Choroid plexus epithelial cell (primary cell): ENCODE measurements at regions not wholly inside any gene's neighbourhood (a gene's known extent, or its start where the extent isn't known, plus 50 kb on each side); places are given as distances from the start of the nearest gene placed in this dataset.

Experiments used
- DNase-seq: peaks from one replicate; pipeline ENCODE4 v3.0.0-alpha.2; 2010; ENCODE audit warnings: low read depth
- H3K4me3 ChIP-seq: 2 replicates; pipeline ENCODE4 v1.5.1; 2011; ENCODE audit warnings: low read depth, mild to moderate bottlenecking, control low read depth, low read length, moderate library complexity
- TF ChIP-seq, protein P1 (sequence below): conservative IDR thresholded peaks from 2 replicates; pipeline ENCODE4 v1.5.1; 2011; ENCODE audit warnings: low read depth, mild to moderate bottlenecking, control low read depth, inconsistent platforms, low read length, moderate library complexity

DNA sequence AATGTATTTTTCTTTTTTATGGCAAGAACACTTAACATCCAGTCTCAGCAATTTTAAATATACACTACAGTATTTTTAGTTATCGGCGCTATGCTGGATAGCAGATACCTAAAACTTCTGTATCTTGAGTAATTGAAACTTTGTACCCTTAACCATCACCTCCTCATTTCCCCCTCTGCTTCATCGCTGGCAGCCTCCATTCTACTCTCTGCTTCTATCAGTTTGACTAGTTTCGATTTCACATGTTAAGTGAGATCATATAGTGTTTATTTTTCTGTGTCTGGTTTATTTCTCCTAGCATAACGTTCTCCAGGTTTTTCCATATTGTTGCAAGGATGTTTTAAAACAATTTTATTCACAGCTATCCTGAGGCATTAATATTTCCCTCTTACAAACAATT is 340.8 kb upstream of the SLC10A2 start:
- TF ChIP-seq, protein P1, sequence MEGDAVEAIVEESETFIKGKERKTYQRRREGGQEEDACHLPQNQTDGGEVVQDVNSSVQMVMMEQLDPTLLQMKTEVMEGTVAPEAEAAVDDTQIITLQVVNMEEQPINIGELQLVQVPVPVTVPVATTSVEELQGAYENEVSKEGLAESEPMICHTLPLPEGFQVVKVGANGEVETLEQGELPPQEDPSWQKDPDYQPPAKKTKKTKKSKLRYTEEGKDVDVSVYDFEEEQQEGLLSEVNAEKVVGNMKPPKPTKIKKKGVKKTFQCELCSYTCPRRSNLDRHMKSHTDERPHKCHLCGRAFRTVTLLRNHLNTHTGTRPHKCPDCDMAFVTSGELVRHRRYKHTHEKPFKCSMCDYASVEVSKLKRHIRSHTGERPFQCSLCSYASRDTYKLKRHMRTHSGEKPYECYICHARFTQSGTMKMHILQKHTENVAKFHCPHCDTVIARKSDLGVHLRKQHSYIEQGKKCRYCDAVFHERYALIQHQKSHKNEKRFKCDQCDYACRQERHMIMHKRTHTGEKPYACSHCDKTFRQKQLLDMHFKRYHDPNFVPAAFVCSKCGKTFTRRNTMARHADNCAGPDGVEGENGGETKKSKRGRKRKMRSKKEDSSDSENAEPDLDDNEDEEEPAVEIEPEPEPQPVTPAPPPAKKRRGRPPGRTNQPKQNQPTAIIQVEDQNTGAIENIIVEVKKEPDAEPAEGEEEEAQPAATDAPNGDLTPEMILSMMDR: no peak
- H3K4me3 ChIP-seq: no peak overlapping the region
- peak; percentile 7 for DNase-seq

DNA sequence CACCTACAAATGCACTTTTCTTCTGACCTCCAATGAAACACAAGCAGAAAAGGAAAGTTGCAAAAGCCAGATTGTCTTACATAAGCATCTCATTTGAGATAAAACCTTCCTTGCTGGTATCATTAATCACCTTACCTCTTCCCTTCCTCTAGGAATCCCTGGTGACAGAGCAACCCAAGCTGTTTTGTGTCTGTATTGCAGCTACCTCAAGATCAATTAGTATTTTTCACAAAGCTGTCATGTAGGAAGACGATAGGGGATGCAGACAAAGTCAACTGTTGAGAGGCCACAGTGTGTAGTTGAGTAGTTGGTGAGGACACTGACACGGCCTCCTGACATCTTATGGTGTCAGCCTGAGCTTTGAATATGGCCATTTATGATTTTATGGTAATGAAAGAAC is 339.1 kb upstream of the SLC10A2 start:
- TF ChIP-seq, protein P1: no peak
- no peak overlapping the region for H3K4me3 ChIP-seq
- no peak for DNase-seq

DNA sequence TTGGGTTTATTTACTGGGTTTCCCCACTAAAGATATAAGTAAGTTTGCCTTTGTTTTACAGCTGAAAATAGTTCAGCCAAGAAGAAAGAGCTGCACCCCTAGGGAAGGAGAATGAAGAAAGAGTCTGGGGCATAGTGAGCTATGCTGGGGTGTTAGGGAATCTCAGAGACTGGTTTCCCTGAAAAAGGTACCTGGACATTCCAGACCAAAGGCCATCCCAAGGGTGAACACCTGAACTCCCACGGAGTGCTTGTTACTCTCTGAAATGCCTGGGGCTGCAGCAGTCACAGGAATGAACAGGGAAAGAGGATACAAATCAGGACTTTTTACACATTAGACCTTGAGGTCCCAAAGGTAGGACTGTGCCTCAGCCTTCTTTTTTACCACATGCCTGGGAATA is 337.6 kb upstream of the SLC10A2 start:
- no peak overlapping the region for H3K4me3 ChIP-seq
- TF ChIP-seq, protein P1: no peak
- DNase-seq: no peak

DNA sequence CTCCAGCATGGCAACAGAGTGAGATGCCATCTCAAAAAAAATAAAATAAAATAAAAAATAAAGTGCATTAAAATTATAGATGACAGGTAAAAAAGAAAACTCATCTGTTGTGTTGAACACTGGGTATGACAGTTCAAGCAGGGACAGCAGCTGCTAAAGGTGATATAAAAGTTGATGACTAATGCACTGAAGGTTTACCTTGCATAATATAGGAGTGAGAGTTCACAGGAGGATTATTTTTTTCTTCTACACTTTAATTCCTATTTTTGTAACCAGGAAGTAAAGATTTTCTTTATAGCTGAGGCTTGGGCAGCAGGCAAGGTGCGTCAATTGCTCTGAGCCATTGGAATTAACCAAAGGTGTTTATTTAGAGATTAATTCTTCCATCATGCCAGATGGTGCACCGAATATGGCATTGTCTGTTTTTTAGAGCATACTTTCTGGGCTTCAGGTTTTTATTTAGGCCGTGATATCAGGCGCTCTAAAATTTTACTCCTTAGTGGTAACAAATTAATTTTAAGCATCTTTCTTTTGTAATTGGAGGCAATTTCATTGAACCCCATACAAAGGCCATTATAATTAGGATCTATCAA is 337.0 kb upstream of the SLC10A2 start:
- DNase-seq: no peak
- TF ChIP-seq, protein P1: no peak
- H3K4me3 ChIP-seq: no peak overlapping the region

DNA sequence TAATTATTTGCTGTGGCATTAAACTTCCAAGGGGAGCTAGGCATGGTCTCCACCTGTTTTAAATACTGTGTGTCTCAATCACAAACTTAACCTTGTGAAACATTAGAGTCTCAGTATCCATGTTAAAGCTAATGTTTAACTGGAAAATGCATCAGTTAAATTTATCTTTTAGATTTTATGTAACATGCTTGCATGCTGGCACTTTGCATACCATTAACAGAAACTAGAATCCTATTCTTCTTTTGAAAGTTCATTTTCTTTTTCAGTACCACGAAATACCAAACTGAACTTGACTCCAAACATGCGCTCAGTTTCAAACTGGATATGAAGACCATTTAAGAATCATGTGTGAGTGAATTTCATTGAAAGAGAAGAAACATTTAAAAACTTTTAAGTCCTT is 328.9 kb upstream of the SLC10A2 start:
- no peak overlapping the region for H3K4me3 ChIP-seq
- TF ChIP-seq, protein P1: no peak
- DNase-seq: no peak

DNA sequence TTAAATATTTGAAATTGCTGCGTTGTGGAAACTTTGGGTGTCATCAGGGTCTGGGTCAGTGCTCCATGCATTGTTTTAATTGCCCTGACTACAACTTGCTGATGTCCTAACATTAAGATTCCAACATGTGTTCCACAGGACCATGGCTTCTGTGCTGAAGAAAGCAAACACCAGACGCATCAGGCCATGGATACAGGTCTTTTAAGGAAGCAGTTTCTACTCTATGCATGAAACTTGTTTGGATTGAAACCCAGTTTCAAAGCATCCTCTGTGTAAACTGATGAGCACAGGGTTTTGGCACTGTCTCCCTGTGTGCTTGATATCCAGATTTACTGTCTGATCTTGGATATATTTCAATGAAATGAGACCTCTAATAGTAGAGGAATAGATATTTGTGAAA is 328.4 kb upstream of the SLC10A2 start:
- TF ChIP-seq, protein P1: no peak
- no peak for DNase-seq
- no peak overlapping the region for H3K4me3 ChIP-seq

DNA sequence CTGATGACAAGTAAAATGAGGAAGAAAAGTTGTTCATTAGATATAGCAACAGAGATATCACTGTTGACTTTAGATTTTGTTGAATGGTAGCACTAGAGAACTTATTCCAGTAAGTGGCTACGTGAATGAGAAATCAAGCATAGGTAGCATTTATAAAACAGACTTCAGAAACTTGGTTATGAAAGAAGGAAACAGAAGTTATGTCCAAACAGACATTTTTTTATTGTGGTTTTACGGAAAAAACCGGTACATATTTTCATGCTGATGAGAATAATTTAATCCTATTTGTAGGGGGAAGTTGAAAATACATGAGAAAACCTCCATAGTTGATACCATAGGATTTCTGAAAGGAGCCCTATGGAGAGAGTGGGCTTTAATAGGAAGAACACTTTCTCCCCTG is 325.7 kb upstream of the SLC10A2 start:
- TF ChIP-seq, protein P1: no peak
- no peak overlapping the region for H3K4me3 ChIP-seq
- DNase-seq: no peak
